NCI-H2196 treated with DMSO at 0.1 percent for 48 hours (cell line): ENCODE measurements at regions not wholly inside any gene's neighbourhood (a gene's known extent, or its start where the extent isn't known, plus 50 kb on each side); places are given as distances from the start of the nearest gene placed in this dataset.

Experiments
- DNase-seq: peaks from one replicate; lab custom pipeline; 2025; ENCODE audit not compliant: unreplicated experiment; lab: John Stamatoyannopoulos, UW

GRCh38 chr2:119104414-119104813 lies 54.1 kb downstream of the C1QL2 start:
- DNase-seq = no peak

DNA sequence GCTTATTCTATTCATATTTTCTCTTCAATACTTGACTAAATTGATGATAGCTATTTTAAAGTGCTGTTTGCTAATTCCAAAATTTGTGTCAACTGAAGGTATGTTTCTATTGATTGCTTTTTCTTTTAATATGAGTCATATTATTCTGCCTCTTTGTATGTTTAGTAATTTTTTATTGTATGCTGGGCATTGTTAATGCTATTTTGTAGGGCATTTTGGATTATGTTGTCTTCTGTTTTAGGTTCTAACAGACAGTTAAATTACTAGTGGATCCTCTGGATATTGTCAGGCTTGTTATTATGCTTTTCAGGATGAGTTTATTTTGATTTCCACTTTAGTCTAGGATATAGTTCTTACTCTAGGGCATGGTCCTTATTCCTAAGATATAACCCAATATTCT lies 55.6 kb downstream of the C1QL2 start:
- DNase-seq = no peak

- DNase-seq = no peak
Measured at GRCh38 chr2:119088416-119088815, 70.1 kb downstream of the C1QL2 start.

DNA sequence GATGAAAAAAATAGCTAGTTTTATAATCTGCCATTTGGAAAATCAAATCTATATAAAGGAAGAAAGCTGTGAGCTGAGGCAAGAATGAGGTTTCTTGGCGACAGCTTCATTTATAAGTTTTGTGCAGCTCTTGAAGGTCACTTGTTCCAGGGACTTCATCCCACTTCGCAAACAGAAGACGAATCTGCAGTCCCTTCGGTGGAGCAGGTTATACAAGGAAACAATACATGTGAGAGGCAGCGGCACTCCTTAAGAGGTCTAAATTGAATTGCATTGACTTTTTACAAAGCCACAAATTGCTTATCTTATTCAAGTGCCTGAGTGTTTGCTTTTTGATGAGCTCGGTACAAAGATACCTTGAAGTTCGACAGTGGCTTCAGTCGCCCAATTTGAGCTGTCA lies 72.2 kb downstream of the C1QL2 start:
- no peak for DNase-seq

DNA sequence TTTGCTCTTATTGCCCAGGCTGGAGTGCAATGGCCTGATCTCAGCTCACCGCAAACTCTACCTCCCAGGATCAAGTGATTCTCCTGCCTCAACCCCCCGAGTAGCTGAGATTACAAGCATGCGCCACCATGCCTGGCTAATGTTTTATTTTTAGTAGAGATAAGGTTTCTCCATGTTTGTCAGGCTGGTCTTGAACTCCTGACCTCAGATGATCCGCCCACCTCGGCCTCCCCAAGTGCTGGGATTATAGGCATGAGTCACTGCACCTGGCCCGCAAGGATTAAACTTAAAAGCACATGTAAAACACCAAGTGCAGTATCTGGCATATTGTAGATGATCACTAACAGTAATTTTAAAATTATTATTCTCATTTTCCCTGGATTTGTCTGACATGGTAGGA lies 72.9 kb downstream of the C1QL2 start:
- no peak for DNase-seq

GRCh38 chr2:119083416-119083815 lies 75.1 kb downstream of the C1QL2 start:
- no peak for DNase-seq

DNA sequence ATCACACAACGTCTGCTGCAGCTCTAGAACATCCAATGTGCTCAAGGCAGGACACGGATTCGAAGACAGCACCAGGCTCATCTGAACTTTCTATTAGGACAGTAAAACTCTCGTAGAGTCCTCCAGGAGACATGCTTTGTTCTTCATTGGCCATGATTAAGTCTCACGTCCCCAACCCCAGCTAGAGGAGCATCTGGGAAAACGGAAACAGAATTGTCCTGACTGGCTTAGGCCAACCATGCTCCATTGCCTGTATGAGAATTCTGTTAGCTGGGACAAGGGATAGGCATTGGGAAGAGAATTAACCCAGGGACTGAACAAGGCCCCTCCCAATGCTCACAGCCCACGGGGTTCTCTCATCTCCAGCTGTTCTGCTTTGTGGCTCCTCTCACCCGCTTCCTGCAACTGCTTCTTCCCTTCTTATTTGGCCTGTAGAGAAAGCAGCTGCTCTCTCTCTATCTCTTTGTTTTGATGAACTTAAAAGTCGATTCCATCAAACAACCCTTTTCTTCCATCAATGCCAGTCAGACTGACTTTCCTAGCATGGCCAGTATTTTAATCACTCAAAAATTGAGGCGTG lies 75.6 kb downstream of the C1QL2 start:
- DNase-seq = no peak

- DNase-seq = no peak
Measured at GRCh38 chr2:119078796-119079195, 79.8 kb downstream of the C1QL2 start.

DNA sequence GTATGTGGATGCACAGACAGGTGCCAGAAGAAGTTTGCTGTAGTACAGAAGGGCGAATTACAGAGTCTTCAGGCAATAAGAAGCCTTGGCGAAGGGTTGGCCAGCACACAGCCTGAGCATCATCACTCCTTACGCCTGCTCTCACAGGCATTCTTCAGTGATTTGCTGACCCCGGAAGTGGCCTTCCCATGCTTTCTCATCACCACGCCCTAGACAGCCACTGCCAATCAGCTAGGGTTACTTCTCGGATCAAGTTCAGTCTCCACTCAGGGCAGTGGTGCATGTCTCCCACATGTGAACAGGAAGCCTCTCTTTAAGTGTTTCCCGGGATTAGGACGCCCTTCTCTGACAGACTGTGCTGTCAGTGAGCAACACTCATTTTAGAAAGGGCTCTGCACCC lies 81.8 kb downstream of the C1QL2 start:
- DNase-seq = no peak

DNA sequence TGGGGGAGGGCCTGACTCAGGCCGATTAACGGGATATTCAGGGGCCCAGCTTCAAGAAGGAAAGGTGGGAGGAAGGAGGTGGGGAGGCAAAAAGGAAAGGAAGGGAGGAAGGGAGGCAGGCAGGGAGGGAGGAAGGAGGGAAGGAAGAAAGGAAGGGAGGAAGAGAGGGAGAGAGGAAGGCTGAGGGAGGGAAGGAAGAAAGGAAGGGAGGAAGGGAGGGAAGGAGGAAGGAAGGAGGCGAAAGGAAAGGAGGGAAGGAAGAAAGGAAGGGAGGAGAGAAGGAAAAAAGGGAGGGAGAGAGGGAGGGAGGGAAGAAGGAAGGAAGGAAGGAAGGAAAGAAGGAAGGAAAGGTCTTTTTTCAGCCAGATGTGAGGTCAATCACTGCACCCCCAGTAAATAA lies 85.3 kb downstream of the C1QL2 start:
- no peak for DNase-seq

DNA sequence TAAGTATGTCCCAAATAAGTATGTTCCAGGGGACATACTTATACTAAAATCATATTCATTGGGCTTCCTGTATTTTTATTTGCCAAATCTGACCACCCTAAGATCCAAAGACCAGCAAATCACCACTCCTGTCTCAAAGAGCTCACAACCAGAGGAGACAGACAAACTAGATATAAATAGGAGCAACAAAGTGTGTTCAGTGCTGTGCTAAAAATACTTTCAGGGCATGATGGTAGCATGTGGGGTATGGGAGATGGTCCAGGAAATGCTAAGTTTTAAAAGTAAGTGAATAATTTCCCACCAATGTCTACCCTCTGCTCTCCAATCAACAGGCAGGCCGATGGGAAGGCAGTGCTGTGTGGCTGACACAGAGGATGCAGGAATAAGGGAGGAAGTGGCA lies 87.1 kb downstream of the C1QL2 start:
- DNase-seq = no peak

DNA sequence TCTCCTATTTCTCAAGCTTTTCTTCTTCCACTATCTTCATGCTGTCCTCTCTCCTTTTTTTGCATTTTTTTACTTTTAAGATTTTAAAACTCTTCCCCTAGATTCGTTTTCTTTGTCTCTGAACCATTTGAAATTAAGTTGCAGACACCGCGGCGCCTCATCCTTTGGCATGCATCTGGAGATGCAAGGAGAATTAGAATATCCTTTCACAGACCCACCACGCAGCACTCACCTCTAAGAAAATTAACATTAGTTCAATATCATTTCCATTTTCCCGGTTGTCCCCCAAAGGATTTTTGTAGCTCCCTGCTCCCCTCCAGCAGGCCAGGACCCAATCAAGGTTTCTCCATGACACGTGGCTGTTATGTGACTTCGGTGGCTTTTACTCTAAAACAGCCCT lies 88.8 kb downstream of the C1QL2 start:
- DNase-seq = no peak

DNA sequence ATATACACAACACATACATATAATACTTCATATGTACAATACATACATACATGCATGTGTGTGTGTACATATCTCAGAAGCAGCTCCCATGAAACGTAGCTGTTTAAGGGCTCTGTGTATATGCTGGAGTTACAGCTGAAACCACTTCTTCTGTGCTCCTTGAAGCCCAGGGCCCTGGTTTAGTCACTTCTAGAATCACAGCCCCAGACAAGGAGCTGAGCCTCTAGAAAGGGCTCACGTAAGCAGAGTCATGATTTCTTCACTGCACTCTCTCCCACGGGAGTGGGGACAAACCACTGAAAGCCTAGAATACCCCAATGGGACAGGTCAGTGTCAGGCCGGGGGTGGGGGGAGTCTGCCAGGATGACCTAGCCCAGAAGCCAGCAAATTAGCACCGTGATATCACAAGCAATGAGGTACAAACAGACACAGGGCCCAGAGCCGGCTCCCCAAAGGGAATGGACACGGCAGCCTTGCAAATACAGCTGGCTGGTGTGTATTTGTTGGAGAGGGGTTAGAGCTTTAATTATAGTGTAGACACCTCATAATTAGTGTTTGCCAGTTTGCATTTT lies 90.3 kb downstream of the C1QL2 start:
- no peak for DNase-seq

DNA sequence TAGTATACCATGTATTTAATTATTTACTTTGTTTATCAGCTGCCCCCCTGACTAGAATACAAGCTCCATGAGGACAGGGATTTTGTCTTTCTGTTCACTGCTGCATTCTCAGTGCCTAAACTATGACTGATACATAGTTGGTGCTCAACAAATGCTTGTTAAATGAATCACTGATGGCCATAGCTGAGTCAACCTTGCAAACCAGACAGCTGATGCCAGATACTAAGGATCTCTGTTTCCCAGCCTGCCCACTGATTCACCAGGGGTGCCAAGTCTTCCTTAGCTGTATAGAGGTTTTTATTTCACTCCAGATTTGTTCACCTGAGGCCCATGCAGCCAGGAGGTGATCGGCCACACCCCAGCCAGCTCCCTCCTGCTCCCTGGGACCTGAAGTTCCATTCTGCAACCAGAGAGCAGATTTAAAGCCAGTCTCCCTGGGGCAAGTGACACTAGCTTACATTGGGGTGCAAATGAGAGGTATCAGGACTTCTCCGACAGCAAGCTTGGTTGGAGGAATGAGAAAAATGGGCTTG lies 92.2 kb downstream of the C1QL2 start:
- no peak for DNase-seq

GRCh38 chr2:119065146-119065545 lies 93.4 kb downstream of the C1QL2 start:
- no peak for DNase-seq

DNA sequence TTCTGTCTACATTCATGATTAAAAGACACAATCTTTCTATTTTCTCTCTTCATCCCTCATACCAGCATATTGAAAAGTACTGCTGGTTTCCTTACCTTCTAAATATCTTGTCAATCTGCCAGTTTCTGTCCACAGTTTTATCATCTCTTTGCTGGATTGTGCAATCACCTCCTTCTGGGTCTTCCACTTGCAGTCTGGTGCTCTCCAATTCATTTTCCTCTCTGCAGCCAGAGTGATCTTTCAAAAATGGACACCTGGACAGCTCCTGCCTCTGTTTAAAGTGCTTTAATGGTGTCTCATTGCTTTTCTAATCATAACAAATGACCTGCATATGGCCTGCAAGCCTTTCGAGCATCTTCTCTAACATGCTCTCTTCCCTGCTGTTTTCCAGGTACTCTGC lies 94.0 kb downstream of the C1QL2 start:
- DNase-seq = no peak

DNA sequence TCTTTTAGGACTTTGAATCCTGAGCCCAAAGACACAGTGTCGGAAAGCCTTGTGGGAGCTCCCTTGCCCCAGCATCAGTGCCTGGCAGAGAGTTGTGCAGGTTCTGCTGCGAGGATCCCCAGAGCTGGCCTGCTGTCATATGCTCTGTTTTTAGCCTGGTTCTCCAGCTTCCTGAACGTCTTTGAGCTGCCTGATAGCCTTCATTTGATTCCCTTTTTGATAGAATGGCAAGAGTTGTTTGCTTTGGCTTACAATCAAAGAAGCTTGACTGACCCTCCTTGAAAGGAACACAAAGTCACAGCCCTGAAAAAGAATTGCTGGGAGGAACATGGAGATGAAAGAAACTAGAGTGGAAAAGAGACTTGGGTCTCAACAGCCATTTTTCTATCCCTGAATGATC lies 95.4 kb downstream of the C1QL2 start:
- no peak for DNase-seq

DNA sequence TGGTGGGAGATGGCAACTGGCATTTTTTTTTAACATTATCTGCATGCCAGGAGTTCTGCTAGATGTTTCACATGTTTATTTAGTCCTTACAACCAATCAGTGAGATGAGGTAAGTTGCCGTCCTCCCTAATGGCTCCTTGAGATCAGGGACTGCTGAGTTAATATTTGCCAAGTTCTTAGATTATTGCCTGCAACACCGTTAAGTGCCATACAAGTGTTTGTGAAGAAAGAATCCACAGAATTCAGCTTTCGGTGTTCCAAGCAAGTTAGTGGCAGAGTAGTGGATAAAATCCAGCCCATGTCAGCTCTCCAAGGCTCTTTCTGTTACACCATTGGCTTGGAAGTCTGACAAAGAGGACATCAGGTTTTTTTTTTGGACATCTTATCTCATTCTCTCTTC lies 95.9 kb downstream of the C1QL2 start:
- DNase-seq = peak; percentile 30

- no peak for DNase-seq
Measured at GRCh38 chr2:119062179-119062578, 96.4 kb downstream of the C1QL2 start.

GRCh38 chr2:119059940-119060339 lies 98.6 kb downstream of the C1QL2 start:
- no peak for DNase-seq

GRCh38 chr2:119059287-119059686 lies 99.3 kb downstream of the C1QL2 start:
- no peak for DNase-seq

- no peak for DNase-seq
Measured at GRCh38 chr2:119053700-119054436, 104.7 kb downstream of the C1QL2 start.
